GM13976 (cell line): ENCODE measurements at regions not wholly inside any gene's neighbourhood (a gene's known extent, or its start where the extent isn't known, plus 50 kb on each side); places are given as distances from the start of the nearest gene placed in this dataset.

Experiments used
- DNase-seq: peaks from one replicate; pipeline ENCODE4 v3.0.0; 2012; ENCODE audit warnings: low spot score
- CTCF ChIP-seq: IDR thresholded peaks from 2 replicates; pipeline ENCODE4 v1.5.1; 2012; ENCODE audit warnings: borderline replicate concordance, mild to moderate bottlenecking; ENCODE audit not compliant: insufficient read depth; ENCODE audit errors: extremely low read depth, missing control alignments, control extremely low read depth
- in situ Hi-C: fragments of 300-500 bp; cut with MboI; formaldehyde crosslinking; loops from one replicate; pipeline ENCODE4 v1.12.0; 2022; ENCODE audit warnings: low sequenced_read_pairs, mixed read lengths, inconsistent platforms; ENCODE audit not compliant: unreplicated experiment

GRCh38 chr15:62941699-62942098 lies 100.8 kb upstream of the TPM1 start:
- TF ChIP-seq CTCF: no peak
- in situ Hi-C loops: no loop called here
- no peak for DNase-seq

- TF ChIP-seq CTCF: no peak
- DNase-seq: no peak
- in situ Hi-C loops: no loop called here
Observed at GRCh38 chr15:62942428-62942827, 100.1 kb upstream of the TPM1 start.

- in situ Hi-C loops: no loop called here
- no peak for TF ChIP-seq CTCF
- DNase-seq: no peak
Observed at GRCh38 chr15:62945063-62945462, 97.5 kb upstream of the TPM1 start.

- DNase-seq: no peak
- in situ Hi-C loops: no loop called here
Observed at GRCh38 chr15:62945760-62946159, 96.8 kb upstream of the TPM1 start.

GRCh38 chr15:62946940-62947339 lies 95.6 kb upstream of the TPM1 start:
- DNase-seq: no peak
- no peak for TF ChIP-seq CTCF
- in situ Hi-C loops: no loop called here

More at GRCh38 chr15:62945760-62946159, 96.8 kb upstream of the TPM1 start:
- no peak for TF ChIP-seq CTCF

GRCh38 chr15:62950462-62950931 lies 92.0 kb upstream of the TPM1 start:
- no peak for TF ChIP-seq CTCF

GRCh38 chr15:62951481-62951880 lies 91.1 kb upstream of the TPM1 start:
- no peak for TF ChIP-seq CTCF
- in situ Hi-C loops: no loop called here
- no peak for DNase-seq

More at GRCh38 chr15:62950462-62950931, 92.0 kb upstream of the TPM1 start:
- in situ Hi-C loops: no loop called here
- no peak for DNase-seq
